CD4-positive, alpha-beta T cell (primary cell): ENCODE measurements at regions not wholly inside any gene's neighbourhood (a gene's known extent, or its start where the extent isn't known, plus 50 kb on each side); places are given as distances from the start of the nearest gene placed in this dataset.

Experiments used
- ATAC-seq: fragments of 200-7000 bp; cut with Tn5 transposase; one replicate; pipeline ENCODE4 v1.10.0; 2022; ENCODE audit warnings: mild to moderate bottlenecking; ENCODE audit not compliant: poor library complexity
- CTCF ChIA-PET: fragments of 350-600 bp; sonication (Branson Sonifier 250); formaldehyde crosslinking; loops from one replicate; lab custom pipeline; 2021; ENCODE audit warnings: antibody characterized with exemption, inconsistent platforms; lab: Charles Lee
- POLR2A ChIA-PET: fragments of 350-600 bp; sonication (Branson Sonifier 250); formaldehyde crosslinking; loops from one replicate; lab custom pipeline; 2021; ENCODE audit warnings: antibody characterized with exemption, inconsistent platforms; lab: Charles Lee
- DNase-seq, 14 experiments: peaks; one replicate each; pipeline ENCODE4 v3.0.0-alpha.2; 2013 to 2020; ENCODE audit warnings: mixed read lengths in 2 of 14
- H3K27ac ChIP-seq, 2 donors: one replicate each; pipeline versions ENCODE4 v1.5.1 to v1.7.0; 2013; ENCODE audit warnings: low read length in 2 of 2, low read depth in 1 of 2, mild to moderate bottlenecking in 1 of 2
- H3K27me3 ChIP-seq, 2 experiments: 1 replicate in 1 of 2; 2 replicates in 1 of 2; pipeline versions ENCODE4 v1.6.1 to v1.7.0; 2013; ENCODE audit warnings: low read length in 2 of 2, control low read depth in 1 of 2, mild to moderate bottlenecking in 1 of 2, moderate library complexity in 1 of 2; ENCODE audit not compliant: insufficient read depth in 2 of 2, control insufficient read depth in 1 of 2
- H3K36me3 ChIP-seq: one replicate; pipeline ENCODE4 v1.6.1; 2013; ENCODE audit warnings: low read length, control low read depth; ENCODE audit not compliant: insufficient read depth
- H3K4me1 ChIP-seq: one replicate; pipeline ENCODE4 v1.6.1; 2013; ENCODE audit warnings: low read length, control low read depth; ENCODE audit not compliant: insufficient read depth
- H3K4me3 ChIP-seq: one replicate; pipeline ENCODE4 v1.5.1; 2013; ENCODE audit warnings: mild to moderate bottlenecking, low read length, moderate library complexity
- H3K9me3 ChIP-seq, 2 experiments: 1 replicate in 1 of 2; 2 replicates in 1 of 2; pipeline versions ENCODE4 v1.6.1 to v1.7.0; 2013; ENCODE audit warnings: low read length in 2 of 2, mild to moderate bottlenecking in 2 of 2, control low read depth in 1 of 2, moderate library complexity in 1 of 2; ENCODE audit not compliant: control insufficient read depth in 1 of 2, insufficient read depth in 1 of 2
- H3K27ac Mint-ChIP-seq: one replicate; pipeline ENCODE4 v1.8.0; 2020; ENCODE audit warnings: mixed read lengths
- H3K27me3 Mint-ChIP-seq: one replicate; pipeline ENCODE4 v1.8.0; 2021; ENCODE audit warnings: mixed read lengths
- H3K36me3 Mint-ChIP-seq: one replicate; pipeline ENCODE4 v1.8.0; 2021; ENCODE audit warnings: low read depth, mixed read lengths
- H3K4me1 Mint-ChIP-seq: one replicate; pipeline ENCODE4 v1.8.0; 2021; ENCODE audit warnings: low read depth, mixed read lengths
- H3K4me3 Mint-ChIP-seq: one replicate; pipeline ENCODE4 v1.8.0; 2020; ENCODE audit warnings: mild to moderate bottlenecking, mixed read lengths
- H3K9me3 Mint-ChIP-seq: one replicate; pipeline ENCODE4 v1.8.0; 2020; ENCODE audit warnings: mixed read lengths
- intact Hi-C, 2 experiments: fragments of 100-400 bp; cut with DNase I in 1 of 2; cut with micrococcal nuclease in 1 of 2; formaldehyde crosslinking; loops; one replicate each; pipeline versions ENCODE4 v1.15.1 to v1.9.0; 2023 to 2025; cut with DNase I, micrococcal nuclease
- TF ChIP-seq, protein P1 (sequence below): fragments of 200-600 bp; IDR thresholded peaks from one replicate; pipeline ENCODE4 v1.8.0; 2022; ENCODE audit warnings: antibody characterized with exemption, mild to moderate bottlenecking

- POLR2A ChIA-PET: no interaction called here
- H3K27ac Mint-ChIP-seq: no peak overlapping the region
- DNase-seq (no peak), ATAC-seq (no peak)
- Histone ChIP-seq H3K27ac (no peak overlapping the region), H3K27me3 (peaks cover 0 to 2% of the 10 kb centered on the region in 2 experiments), H3K36me3 (no peaks in the 10 kb centered on the region), H3K4me1 (no peaks in the 10 kb centered on the region), H3K9me3 (peaks cover 0 to 6% of the 10 kb centered on the region in 2 experiments), H3K4me3 (no peak overlapping the region)
- TF ChIP-seq, protein P1, sequence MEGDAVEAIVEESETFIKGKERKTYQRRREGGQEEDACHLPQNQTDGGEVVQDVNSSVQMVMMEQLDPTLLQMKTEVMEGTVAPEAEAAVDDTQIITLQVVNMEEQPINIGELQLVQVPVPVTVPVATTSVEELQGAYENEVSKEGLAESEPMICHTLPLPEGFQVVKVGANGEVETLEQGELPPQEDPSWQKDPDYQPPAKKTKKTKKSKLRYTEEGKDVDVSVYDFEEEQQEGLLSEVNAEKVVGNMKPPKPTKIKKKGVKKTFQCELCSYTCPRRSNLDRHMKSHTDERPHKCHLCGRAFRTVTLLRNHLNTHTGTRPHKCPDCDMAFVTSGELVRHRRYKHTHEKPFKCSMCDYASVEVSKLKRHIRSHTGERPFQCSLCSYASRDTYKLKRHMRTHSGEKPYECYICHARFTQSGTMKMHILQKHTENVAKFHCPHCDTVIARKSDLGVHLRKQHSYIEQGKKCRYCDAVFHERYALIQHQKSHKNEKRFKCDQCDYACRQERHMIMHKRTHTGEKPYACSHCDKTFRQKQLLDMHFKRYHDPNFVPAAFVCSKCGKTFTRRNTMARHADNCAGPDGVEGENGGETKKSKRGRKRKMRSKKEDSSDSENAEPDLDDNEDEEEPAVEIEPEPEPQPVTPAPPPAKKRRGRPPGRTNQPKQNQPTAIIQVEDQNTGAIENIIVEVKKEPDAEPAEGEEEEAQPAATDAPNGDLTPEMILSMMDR: no peak
- CTCF ChIA-PET: no interaction called here
- no peaks in the 10 kb centered on the region for H3K36me3 Mint-ChIP-seq
- no peaks in the 10 kb centered on the region for H3K4me1 Mint-ChIP-seq
- intact Hi-C loops: no loop called here
- no peaks in the 10 kb centered on the region for H3K9me3 Mint-ChIP-seq
- H3K4me3 Mint-ChIP-seq: no peak overlapping the region
- H3K27me3 Mint-ChIP-seq: peaks cover 5% of the 10 kb centered on the region
Observed at GRCh38 chr2:122070241-122070731, 314.8 kb downstream of the TSN start.

DNA sequence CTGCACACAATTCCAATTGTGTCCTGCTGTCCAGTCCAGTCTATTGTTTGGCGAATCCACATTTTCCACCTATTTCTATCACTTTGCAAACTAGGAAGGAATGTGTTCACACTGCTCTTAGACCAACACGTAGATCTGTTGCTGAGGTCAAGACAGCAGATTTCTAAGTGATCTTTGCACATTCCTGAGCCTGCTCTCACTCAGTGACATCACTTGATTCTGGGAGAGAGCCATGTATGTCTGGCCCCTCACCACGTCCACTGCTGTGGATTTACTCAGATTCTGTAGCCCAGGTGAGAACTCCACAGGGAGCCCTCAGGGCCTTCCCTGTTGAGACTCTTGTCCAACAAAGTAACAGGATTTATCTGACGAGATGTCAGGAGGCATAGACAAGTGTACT is 317.2 kb downstream of the TSN start:
- H3K27me3 Mint-ChIP-seq: peaks cover 5% of the 10 kb centered on the region
- H3K4me1 ChIP-seq: no peaks in the 10 kb centered on the region
- H3K9me3 Mint-ChIP-seq: no peaks in the 10 kb centered on the region
- no peak overlapping the region for H3K27ac ChIP-seq
- no peaks in the 10 kb centered on the region for H3K4me1 Mint-ChIP-seq
- H3K36me3 ChIP-seq: no peaks in the 10 kb centered on the region
- CTCF ChIA-PET: no interaction called here
- no peak overlapping the region for H3K4me3 Mint-ChIP-seq
- peaks cover 0 to 6% of the 10 kb centered on the region in 2 experiments for H3K9me3 ChIP-seq
- POLR2A ChIA-PET: no interaction called here
- no peak overlapping the region for H3K4me3 ChIP-seq
- intact Hi-C loops: no loop called here
- TF ChIP-seq, protein P1: no peak
- peaks cover 0 to 2% of the 10 kb centered on the region in 2 experiments for H3K27me3 ChIP-seq
- H3K36me3 Mint-ChIP-seq: no peaks in the 10 kb centered on the region
- ATAC-seq: no peak
- no peak for DNase-seq
- H3K27ac Mint-ChIP-seq: no peak overlapping the region

GRCh38 chr2:122074201-122074600 is 318.8 kb downstream of the TSN start:
- intact Hi-C loops: no loop called here
- Mint-ChIP-seq H3K27ac (no peak overlapping the region), H3K27me3 (peaks cover 5% of the 10 kb centered on the region)

More at GRCh38 chr2:122074201-122074600, 318.8 kb downstream of the TSN start:
- H3K27ac ChIP-seq: no peak overlapping the region
- Mint-ChIP-seq H3K4me1 (no peaks in the 10 kb centered on the region), H3K9me3 (no peaks in the 10 kb centered on the region), H3K36me3 (no peaks in the 10 kb centered on the region), H3K4me3 (no peak overlapping the region)
- ChIA-PET POLR2A (no interaction called here), CTCF (no interaction called here)
- H3K9me3 ChIP-seq: peaks cover 0 to 6% of the 10 kb centered on the region in 2 experiments
- no peak overlapping the region for H3K4me3 ChIP-seq
- H3K36me3 ChIP-seq: no peaks in the 10 kb centered on the region
- peaks cover 0 to 2% of the 10 kb centered on the region in 2 experiments for H3K27me3 ChIP-seq
- H3K4me1 ChIP-seq: no peaks in the 10 kb centered on the region
- DNase-seq: no peak
- ATAC-seq: no peak
- TF ChIP-seq, protein P1: no peak
